Progenitor cell of endocrine pancreas (in vitro differentiated cells): ENCODE measurements at regions not wholly inside any gene's neighbourhood (a gene's known extent, or its start where the extent isn't known, plus 50 kb on each side); places are given as distances from the start of the nearest gene placed in this dataset.

Experiments used
- DNase-seq: peaks from one replicate; pipeline ENCODE4 v3.0.0; 2021; ENCODE audit warnings: low spot score; ENCODE audit not compliant: unreplicated experiment
- H3K27ac Mint-ChIP-seq: 2 replicates; pipeline ENCODE4 v1.8.0; 2021; ENCODE audit warnings: mild to moderate bottlenecking, moderate library complexity, mixed read lengths
- H3K27me3 Mint-ChIP-seq: 2 replicates; pipeline ENCODE4 v1.8.0; 2021; ENCODE audit warnings: mixed read lengths
- H3K36me3 Mint-ChIP-seq: 2 replicates; pipeline ENCODE4 v1.8.0; 2022; ENCODE audit warnings: mixed read lengths; ENCODE audit not compliant: insufficient read depth
- H3K4me1 Mint-ChIP-seq: 2 replicates; pipeline ENCODE4 v1.8.0; 2021; ENCODE audit warnings: low read depth, mixed read lengths
- H3K4me3 Mint-ChIP-seq: 2 replicates; pipeline ENCODE4 v1.8.0; 2021; ENCODE audit warnings: low read depth, mild to moderate bottlenecking, moderate library complexity, mixed read lengths
- H3K9me3 Mint-ChIP-seq: 2 replicates; pipeline ENCODE4 v1.8.0; 2021; ENCODE audit warnings: low read depth, mixed read lengths
- TF ChIP-seq, protein P1 (sequence below): fragments of 200-600 bp; sonication (generic); IDR thresholded peaks from one replicate; pipeline ENCODE4 v1.5.0; 2021; ENCODE audit warnings: antibody characterized with exemption, mild to moderate bottlenecking; ENCODE audit not compliant: unreplicated experiment

GRCh38 chr6:128598571-128598970 lies 78.2 kb upstream of the PTPRK start:
- Mint-ChIP-seq H3K4me1 (peaks cover 24% of the 10 kb centered on the region), H3K9me3 (no peaks in the 10 kb centered on the region), H3K36me3 (no peaks in the 10 kb centered on the region), H3K27me3 (peaks cover 3% of the 10 kb centered on the region), H3K27ac (no peak overlapping the region), H3K4me3 (no peak overlapping the region)
- TF ChIP-seq, protein P1, sequence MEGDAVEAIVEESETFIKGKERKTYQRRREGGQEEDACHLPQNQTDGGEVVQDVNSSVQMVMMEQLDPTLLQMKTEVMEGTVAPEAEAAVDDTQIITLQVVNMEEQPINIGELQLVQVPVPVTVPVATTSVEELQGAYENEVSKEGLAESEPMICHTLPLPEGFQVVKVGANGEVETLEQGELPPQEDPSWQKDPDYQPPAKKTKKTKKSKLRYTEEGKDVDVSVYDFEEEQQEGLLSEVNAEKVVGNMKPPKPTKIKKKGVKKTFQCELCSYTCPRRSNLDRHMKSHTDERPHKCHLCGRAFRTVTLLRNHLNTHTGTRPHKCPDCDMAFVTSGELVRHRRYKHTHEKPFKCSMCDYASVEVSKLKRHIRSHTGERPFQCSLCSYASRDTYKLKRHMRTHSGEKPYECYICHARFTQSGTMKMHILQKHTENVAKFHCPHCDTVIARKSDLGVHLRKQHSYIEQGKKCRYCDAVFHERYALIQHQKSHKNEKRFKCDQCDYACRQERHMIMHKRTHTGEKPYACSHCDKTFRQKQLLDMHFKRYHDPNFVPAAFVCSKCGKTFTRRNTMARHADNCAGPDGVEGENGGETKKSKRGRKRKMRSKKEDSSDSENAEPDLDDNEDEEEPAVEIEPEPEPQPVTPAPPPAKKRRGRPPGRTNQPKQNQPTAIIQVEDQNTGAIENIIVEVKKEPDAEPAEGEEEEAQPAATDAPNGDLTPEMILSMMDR, result no peak
- DNase-seq, result no peak

- H3K9me3 Mint-ChIP-seq, result no peaks in the 10 kb centered on the region
- H3K27me3 Mint-ChIP-seq, result peaks cover 2% of the 10 kb centered on the region
- TF ChIP-seq, protein P1, result no peak
- H3K4me1 Mint-ChIP-seq, result peaks cover 24% of the 10 kb centered on the region
- no peaks in the 10 kb centered on the region for H3K36me3 Mint-ChIP-seq
- no peak overlapping the region for H3K27ac Mint-ChIP-seq
- no peak for DNase-seq
- no peak overlapping the region for H3K4me3 Mint-ChIP-seq
Observed at GRCh38 chr6:128597956-128598355, 77.6 kb upstream of the PTPRK start.

DNA sequence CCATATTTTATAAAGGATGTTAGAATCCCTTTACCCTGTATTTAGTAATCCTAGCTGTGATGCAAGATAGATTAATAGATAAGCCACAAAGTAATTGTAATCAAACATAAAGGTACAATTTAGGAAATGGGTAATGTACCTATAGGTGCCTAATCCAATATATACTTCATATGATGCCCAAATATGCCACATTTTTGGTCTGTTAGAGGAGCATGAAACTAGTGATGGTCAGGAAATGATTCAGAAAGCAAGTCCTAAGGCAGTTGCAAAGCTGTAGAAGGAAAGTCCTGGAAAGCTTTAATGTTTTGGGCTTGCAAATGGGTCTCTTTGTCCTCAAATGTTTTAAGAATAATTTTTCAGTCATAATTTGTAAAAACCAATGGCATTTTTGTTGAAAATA lies 76.6 kb upstream of the PTPRK start:
- peaks cover 2% of the 10 kb centered on the region for H3K27me3 Mint-ChIP-seq
- TF ChIP-seq, protein P1, result no peak
- no peaks in the 10 kb centered on the region for H3K36me3 Mint-ChIP-seq
- no peak overlapping the region for H3K27ac Mint-ChIP-seq
- H3K4me1 Mint-ChIP-seq, result peaks cover 22% of the 10 kb centered on the region
- no peak for DNase-seq
- peaks cover under 1% of the 10 kb centered on the region for H3K9me3 Mint-ChIP-seq
- no peak overlapping the region for H3K4me3 Mint-ChIP-seq

- Mint-ChIP-seq H3K27ac (no peak overlapping the region), H3K9me3 (peaks cover 14% of the 10 kb centered on the region), H3K4me3 (no peak overlapping the region), H3K4me1 (peaks cover 16% of the 10 kb centered on the region), H3K36me3 (no peaks in the 10 kb centered on the region), H3K27me3 (peaks cover 2% of the 10 kb centered on the region)
- no peak for DNase-seq
- TF ChIP-seq, protein P1, result no peak
Observed at GRCh38 chr6:128595544-128595943, 75.1 kb upstream of the PTPRK start.

DNA sequence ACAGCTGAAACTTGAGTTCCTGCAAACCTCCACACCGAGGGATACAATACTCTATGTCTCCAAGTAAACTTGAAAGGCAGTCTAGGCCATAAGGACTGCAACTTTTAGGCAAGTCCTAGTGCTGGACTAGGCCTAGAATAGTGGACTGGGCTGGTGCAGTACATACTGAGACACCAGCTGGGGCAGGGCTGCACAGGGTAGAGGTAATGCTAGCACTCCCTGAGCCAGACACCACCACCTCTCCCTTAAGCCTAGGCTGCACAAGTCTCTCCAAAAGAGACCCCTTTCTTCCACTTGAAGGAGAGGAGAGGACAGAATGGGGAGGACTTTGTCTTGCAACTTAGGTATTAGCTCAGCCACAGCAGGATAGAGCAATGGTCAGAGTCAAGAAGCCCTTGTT lies 65.7 kb upstream of the PTPRK start:
- no peaks in the 10 kb centered on the region for H3K4me1 Mint-ChIP-seq
- H3K4me3 Mint-ChIP-seq, result no peak overlapping the region
- H3K36me3 Mint-ChIP-seq, result no peaks in the 10 kb centered on the region
- H3K27me3 Mint-ChIP-seq, result no peaks in the 10 kb centered on the region
- DNase-seq, result no peak
- no peak overlapping the region for H3K27ac Mint-ChIP-seq
- peaks cover 18% of the 10 kb centered on the region for H3K9me3 Mint-ChIP-seq
- TF ChIP-seq, protein P1, result no peak
